ENCODE measurements at regions not wholly inside any gene's neighbourhood (a gene's known extent, or its start where the extent isn't known, plus 50 kb on each side); places are given as distances from the start of the nearest gene placed in this dataset.

GRCh38 chr2:106990297-106990696 is 104.3 kb upstream of the ST6GAL2 start:
- ChIA-PET POLR2A (no interaction called here), CTCF (ENCODE audit: low intra/inter-chr PET ratio) (no interaction called here)
- Histone ChIP-seq H3K27me3 (ENCODE audit: control insufficient read depth in 2 of 2, insufficient read depth in 2 of 2, low read length in 2 of 2) (no peaks in the 10 kb centered on the region), H2AFZ (ENCODE audit: low read depth, low read length) (no peak overlapping the region), H3K4me2 (ENCODE audit: insufficient read depth, low read length) (no peak overlapping the region), H3K4me1 (replicated peaks in 1 of 2; ENCODE audit: control insufficient read depth in 2 of 2, insufficient read depth in 2 of 2, low read length in 2 of 2) (no peaks in the 10 kb centered on the region), H4K20me1 (replicated peaks; ENCODE audit: control insufficient read depth, insufficient read depth, low read length) (no peaks in the 10 kb centered on the region), H3K9me3 (replicated peaks; ENCODE audit: control insufficient read depth, insufficient read depth, low read depth, low read length) (no peaks in the 10 kb centered on the region), H3K27ac (ENCODE audit: extremely low read depth, low read depth, low read length) (no peak overlapping the region), H3K36me3 (ENCODE audit: control insufficient read depth, insufficient read depth, low read length) (no peaks in the 10 kb centered on the region), H3K9ac (ENCODE audit: insufficient read depth in 1 of 2, low read depth in 2 of 2, low read length in 2 of 2) (no peak overlapping the region), H3K79me2 (ENCODE audit: control insufficient read depth, insufficient read depth, low read length) (no peaks in the 10 kb centered on the region), H3K4me3 (no peak overlapping the region), H3K9me1 (ENCODE audit: control insufficient read depth, insufficient read depth, low read length) (no peaks in the 10 kb centered on the region)
- WGBS (ENCODE audit: insufficient coverage, low coverage, missing lambda C conversion rate): 2% methylated on average over 3 of the region's 3 CpGs
- ATAC-seq: no peak
- BruUV-seq (replicated peaks): no TSS peak
- intact Hi-C loops (cut with micrococcal nuclease) (no loop called here), in situ Hi-C loops (cut with MboI) (no loop called here)
- no peak for DNase-seq (ENCODE audit: extremely low read depth in 1 of 4, low spot score in 3 of 4)
- FAIRE-seq: no peak
- TF ChIP-seq RBM14 (IDR thresholded peaks at IDR 0.05; ENCODE audit: borderline replicate concordance, insufficient read depth, low read depth, low read length): no peak
- no peak for TF ChIP-seq ZNF444 (CRISPR knock-in tag; IDR thresholded peaks at IDR 0.05)
- TF ChIP-seq KLF10 (CRISPR knock-in tag; IDR thresholded peaks at IDR 0.05): no peak
- TF ChIP-seq MCM5 (IDR thresholded peaks at IDR 0.05; ENCODE audit: low read depth): no peak
- no peak for TF ChIP-seq MEIS2 (IDR thresholded peaks at IDR 0.05; ENCODE audit: partially characterized antibody)
- no peak for TF ChIP-seq ZKSCAN3 (CRISPR knock-in tag; IDR thresholded peaks at IDR 0.05)
- TF ChIP-seq JUNB (CRISPR knock-in tag; conservative IDR thresholded peaks at IDR 0.05): no peak
- no peak for TF ChIP-seq NR2C2 (CRISPR knock-in tag; IDR thresholded peaks at IDR 0.05)
- no peak for TF ChIP-seq NR2C2 (tag; IDR thresholded peaks at IDR 0.05)
- TF ChIP-seq TEAD1 (CRISPR knock-in tag; IDR thresholded peaks at IDR 0.05): no peak
- TF ChIP-seq ATF4 (CRISPR knock-in tag; IDR thresholded peaks at IDR 0.05): no peak
- TF ChIP-seq HSF4 (CRISPR knock-in tag; IDR thresholded peaks at IDR 0.05; ENCODE audit: borderline replicate concordance): no peak

Measured in K562 (cell line).